Thyroid gland (tissue), 4 donors: ENCODE measurements at regions not wholly inside any gene's neighbourhood (a gene's known extent, or its start where the extent isn't known, plus 50 kb on each side); places are given as distances from the start of the nearest gene placed in this dataset.
"Not testable (repeated sequence)": the region's sequence is repeated elsewhere in the genome, so short reads cannot be mapped to it uniquely, and the experiment has no call there.

Source experiments
- DNase-seq, 2 donors: peaks; one replicate each; pipeline ENCODE4 v3.0.0-alpha.2; 2019
- H3K27ac ChIP-seq, 3 donors: fragments of 200-600 bp; sonication (generic); 1 replicate in 2 of 3; 2 replicates in 1 of 3; pipeline ENCODE4 v1.5.1; 2016 to 2019; ENCODE audit warnings: mild to moderate bottlenecking in 1 of 3, moderate library complexity in 1 of 3
- H3K27me3 ChIP-seq: fragments of 200-600 bp; sonication (generic); one replicate; pipeline ENCODE4 v1.5.1; 2019
- H3K36me3 ChIP-seq, 2 donors: fragments of 200-600 bp; sonication (generic); one replicate each; pipeline ENCODE4 v1.5.1; 2016 to 2019
- H3K4me1 ChIP-seq, 2 donors: fragments of 200-600 bp; sonication (generic); one replicate each; pipeline ENCODE4 v1.5.1; 2017 to 2019
- H3K4me3 ChIP-seq, 3 donors: fragments of 200-600 bp; sonication (generic); replicated peaks in 1 of 3; 1 replicate in 2 of 3; 2 replicates in 1 of 3; pipeline ENCODE4 v1.5.1; 2016; ENCODE audit warnings: mild to moderate bottlenecking in 1 of 3
- H3K9me3 ChIP-seq: fragments of 200-600 bp; sonication (generic); one replicate; pipeline ENCODE4 v1.5.1; 2017
- CTCF ChIP-seq, 6 experiments: fragments of 200-600 bp in 3 of 6; fragments of 450-650 bp in 3 of 6; sonication (generic) in 3 of 6; IDR thresholded peaks; one replicate each; pipeline ENCODE4 v1.5.1; 2016 to 2019; ENCODE audit warnings: antibody characterized with exemption in 6 of 6, mild to moderate bottlenecking in 2 of 6, inconsistent platforms in 1 of 6, moderate library complexity in 1 of 6
- POLR2A ChIP-seq, 2 donors: fragments of 450-650 bp; IDR thresholded peaks; one replicate each; pipeline ENCODE4 v1.6.1; 2017; ENCODE audit warnings: antibody characterized with exemption in 2 of 2, mild to moderate bottlenecking in 2 of 2, moderate library complexity in 1 of 2
- WGBS, 2 donors: methylation state at CpG; one replicate each; pipeline ENCODE4 v1.1.5; 2017; 5-methylcytosine and 5-hydroxymethylcytosine counted together
- intact Hi-C: fragments of 100-400 bp; cut with DNase I; formaldehyde crosslinking; loops from one replicate; pipeline ENCODE4 v1.15.1; 2023

GRCh38 chr1:54475357-54475881, 69.2 kb upstream of the SSBP3 start:
- 18 to 25% methylated on average over 18 to 20 of the region's 21 CpGs for WGBS, 2 donors
- no peaks in the 10 kb centered on the region for H3K9me3 ChIP-seq
- no peaks in the 10 kb centered on the region for H3K36me3 ChIP-seq
- H3K27ac ChIP-seq: no peak overlapping the region
- peak; percentile 28 to 34 for DNase-seq
- H3K4me1 ChIP-seq: peaks cover 4 to 25% of the 10 kb centered on the region in 2 donors
- intact Hi-C loops: no loop called here
- TF ChIP-seq POLR2A (IDR thresholded peaks at IDR 0.05) (no peak), CTCF (IDR thresholded peaks at IDR 0.05) (no peak)
- H3K27me3 ChIP-seq: no peaks in the 10 kb centered on the region
- no peak overlapping the region for H3K4me3 ChIP-seq

- intact Hi-C loops: no loop called here
- no peak overlapping the region for H3K27ac ChIP-seq
Observed at GRCh38 chr1:54474310-54475251, 68.4 kb upstream of the SSBP3 start.

GRCh38 chr1:54471588-54471987, 65.4 kb upstream of the SSBP3 start:
- no peak for DNase-seq
- 74 to 84% methylated on average over 7 of the region's 7 CpGs for WGBS, 2 donors
- Histone ChIP-seq H3K4me1 (peaks cover 4 to 23% of the 10 kb centered on the region in 2 donors), H3K9me3 (no peaks in the 10 kb centered on the region), H3K27me3 (no peaks in the 10 kb centered on the region), H3K27ac (no peak overlapping the region), H3K36me3 (no peaks in the 10 kb centered on the region), H3K4me3 (no peak overlapping the region)
- no peak for TF ChIP-seq POLR2A (IDR thresholded peaks at IDR 0.05)
- no peak for TF ChIP-seq CTCF (IDR thresholded peaks at IDR 0.05)
- intact Hi-C loops: no loop called here

More at GRCh38 chr1:54474310-54475251, 68.4 kb upstream of the SSBP3 start:
- WGBS, 2 donors: 0 to 25% methylated on average over 1 to 4 of the region's 47 CpGs
- H3K36me3 ChIP-seq: no peaks in the 10 kb centered on the region
- peak overlapping the region in 1 of 3 donors; percentile 24 for H3K4me3 ChIP-seq
- H3K4me1 ChIP-seq: peaks cover 4 to 23% of the 10 kb centered on the region in 2 donors
- H3K9me3 ChIP-seq: no peaks in the 10 kb centered on the region
- DNase-seq: peak; percentile 25 to 35
- no peak for TF ChIP-seq CTCF (IDR thresholded peaks at IDR 0.05)
- TF ChIP-seq POLR2A (IDR thresholded peaks at IDR 0.05): no peak
- H3K27me3 ChIP-seq: no peaks in the 10 kb centered on the region

GRCh38 chr1:54469444-54469843, 63.2 kb upstream of the SSBP3 start:
- H3K9me3 ChIP-seq, DNase-seq, H3K4me3 ChIP-seq, H3K36me3 ChIP-seq, H3K27me3 ChIP-seq, intact Hi-C loops, H3K27ac ChIP-seq: not testable (repeated sequence)
- WGBS, 2 donors: 96 to 97% methylated on average over 2 of the region's 2 CpGs
- H3K4me1 ChIP-seq: peaks cover 10 to 21% of the 10 kb centered on the region in 2 donors

- WGBS, 2 donors: 92 to 98% methylated on average over 5 of the region's 5 CpGs
Observed at GRCh38 chr1:54468288-54469084, 62.3 kb upstream of the SSBP3 start.

More at GRCh38 chr1:54468288-54469084, 62.3 kb upstream of the SSBP3 start:
- H3K9me3 ChIP-seq, H3K27ac ChIP-seq, intact Hi-C loops, H3K36me3 ChIP-seq, H3K27me3 ChIP-seq, H3K4me3 ChIP-seq, DNase-seq: not testable (repeated sequence)
- peaks cover 13 to 26% of the 10 kb centered on the region in 2 donors for H3K4me1 ChIP-seq
